Nephron progenitor cell (in vitro differentiated cells): ENCODE measurements at regions not wholly inside any gene's neighbourhood (a gene's known extent, or its start where the extent isn't known, plus 50 kb on each side); places are given as distances from the start of the nearest gene placed in this dataset.

Source experiments
- DNase-seq: peaks from one replicate; pipeline ENCODE4 v3.0.0; 2021
- H3K27ac Mint-ChIP-seq: 2 replicates; pipeline ENCODE4 v1.8.0; 2021; ENCODE audit warnings: mild to moderate bottlenecking, moderate library complexity, mixed read lengths
- H3K27me3 Mint-ChIP-seq: 2 replicates; pipeline ENCODE4 v1.8.0; 2021; ENCODE audit warnings: mild to moderate bottlenecking, low read depth, mixed read lengths; ENCODE audit not compliant: poor library complexity
- H3K36me3 Mint-ChIP-seq: 2 replicates; pipeline ENCODE4 v1.8.0; 2021; ENCODE audit warnings: low read depth, mixed read lengths
- H3K4me1 Mint-ChIP-seq: 2 replicates; pipeline ENCODE4 v1.8.0; 2021; ENCODE audit warnings: mixed read lengths
- H3K4me3 Mint-ChIP-seq: 2 replicates; pipeline ENCODE4 v1.8.0; 2021; ENCODE audit warnings: mild to moderate bottlenecking, moderate library complexity, mixed read lengths
- H3K9me3 Mint-ChIP-seq: 2 replicates; pipeline ENCODE4 v1.8.0; 2021; ENCODE audit warnings: mild to moderate bottlenecking, moderate library complexity, mixed read lengths
- TF ChIP-seq, protein P1 (sequence below): fragments of 200-600 bp; sonication (generic); IDR thresholded peaks from 2 replicates; pipeline ENCODE4 v1.5.0; 2021; ENCODE audit warnings: antibody characterized with exemption

DNA sequence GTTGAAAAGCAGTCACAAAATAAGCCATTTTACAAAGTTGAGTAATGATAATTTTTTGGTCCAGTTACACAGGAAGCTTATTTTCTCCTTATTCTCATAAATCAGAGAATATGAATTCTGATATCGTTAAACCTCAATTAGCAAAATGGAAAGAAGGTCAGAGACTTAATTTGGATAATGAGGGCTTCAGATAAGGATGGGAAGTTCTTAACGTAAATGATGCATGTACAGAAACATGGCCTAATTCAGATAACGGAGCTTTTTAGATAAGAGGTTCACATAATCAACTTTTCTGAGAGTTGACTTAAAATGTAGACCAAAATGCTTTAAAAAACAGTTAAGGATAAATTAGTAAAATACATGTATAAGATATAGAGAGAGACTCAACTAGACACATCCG lies 746.3 kb upstream of the SLC10A2 start:
- DNase-seq = no peak
- TF ChIP-seq, protein P1, sequence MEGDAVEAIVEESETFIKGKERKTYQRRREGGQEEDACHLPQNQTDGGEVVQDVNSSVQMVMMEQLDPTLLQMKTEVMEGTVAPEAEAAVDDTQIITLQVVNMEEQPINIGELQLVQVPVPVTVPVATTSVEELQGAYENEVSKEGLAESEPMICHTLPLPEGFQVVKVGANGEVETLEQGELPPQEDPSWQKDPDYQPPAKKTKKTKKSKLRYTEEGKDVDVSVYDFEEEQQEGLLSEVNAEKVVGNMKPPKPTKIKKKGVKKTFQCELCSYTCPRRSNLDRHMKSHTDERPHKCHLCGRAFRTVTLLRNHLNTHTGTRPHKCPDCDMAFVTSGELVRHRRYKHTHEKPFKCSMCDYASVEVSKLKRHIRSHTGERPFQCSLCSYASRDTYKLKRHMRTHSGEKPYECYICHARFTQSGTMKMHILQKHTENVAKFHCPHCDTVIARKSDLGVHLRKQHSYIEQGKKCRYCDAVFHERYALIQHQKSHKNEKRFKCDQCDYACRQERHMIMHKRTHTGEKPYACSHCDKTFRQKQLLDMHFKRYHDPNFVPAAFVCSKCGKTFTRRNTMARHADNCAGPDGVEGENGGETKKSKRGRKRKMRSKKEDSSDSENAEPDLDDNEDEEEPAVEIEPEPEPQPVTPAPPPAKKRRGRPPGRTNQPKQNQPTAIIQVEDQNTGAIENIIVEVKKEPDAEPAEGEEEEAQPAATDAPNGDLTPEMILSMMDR = no peak
- Mint-ChIP-seq H3K4me1 (no peaks in the 10 kb centered on the region), H3K27ac (no peak overlapping the region), H3K27me3 (peaks cover 4% of the 10 kb centered on the region), H3K36me3 (no peaks in the 10 kb centered on the region), H3K9me3 (peaks cover 9% of the 10 kb centered on the region), H3K4me3 (no peak overlapping the region)

DNA sequence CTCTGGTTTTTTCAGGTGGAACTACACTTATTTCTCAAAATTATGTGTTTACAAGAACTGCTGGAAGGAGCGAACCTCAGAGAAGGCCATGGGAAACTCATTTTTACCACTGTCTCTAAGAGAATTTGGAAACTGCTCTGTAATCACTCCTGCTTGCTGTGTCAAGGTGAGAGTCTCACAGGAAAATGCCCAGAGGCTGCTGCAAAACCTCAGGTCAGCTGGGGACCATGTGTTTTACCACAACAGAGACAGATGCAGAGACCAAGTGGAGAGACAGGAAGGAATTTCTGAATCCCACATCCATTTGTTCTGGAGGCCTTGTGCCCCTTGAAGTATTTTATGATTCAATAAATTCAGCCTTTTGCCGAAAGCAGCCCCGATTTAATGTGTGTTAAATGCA lies 743.8 kb upstream of the SLC10A2 start:
- no peak overlapping the region for H3K27ac Mint-ChIP-seq
- H3K4me1 Mint-ChIP-seq = peaks cover 4% of the 10 kb centered on the region
- TF ChIP-seq, protein P1 = no peak
- H3K9me3 Mint-ChIP-seq = peaks cover 12% of the 10 kb centered on the region
- no peak overlapping the region for H3K4me3 Mint-ChIP-seq
- no peak for DNase-seq
- H3K27me3 Mint-ChIP-seq = peaks cover 4% of the 10 kb centered on the region
- no peaks in the 10 kb centered on the region for H3K36me3 Mint-ChIP-seq

DNA sequence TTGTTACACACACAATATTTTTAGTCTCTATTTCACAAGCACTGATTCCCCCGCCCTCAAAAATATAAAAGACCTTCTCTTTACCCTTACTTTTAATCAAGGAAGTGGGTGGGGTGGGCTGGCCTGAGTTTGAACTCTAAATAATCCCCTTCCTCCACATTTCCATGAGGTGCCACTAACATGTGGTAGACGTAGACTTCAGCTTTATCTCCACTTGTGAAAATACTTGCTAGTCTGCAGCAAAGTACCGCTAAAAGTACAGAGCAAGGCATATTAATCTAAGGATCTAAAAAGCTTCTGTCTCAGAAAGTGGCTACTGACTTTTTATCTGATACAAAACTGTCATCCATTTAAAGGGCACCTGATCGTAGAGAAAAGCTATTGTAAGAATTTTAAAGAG lies 739.6 kb upstream of the SLC10A2 start:
- TF ChIP-seq, protein P1 = no peak
- Mint-ChIP-seq H3K4me1 (peaks cover 14% of the 10 kb centered on the region), H3K27me3 (peaks cover 3% of the 10 kb centered on the region), H3K9me3 (peaks cover 8% of the 10 kb centered on the region), H3K4me3 (no peak overlapping the region), H3K36me3 (no peaks in the 10 kb centered on the region), H3K27ac (no peak overlapping the region)
- DNase-seq = no peak

DNA sequence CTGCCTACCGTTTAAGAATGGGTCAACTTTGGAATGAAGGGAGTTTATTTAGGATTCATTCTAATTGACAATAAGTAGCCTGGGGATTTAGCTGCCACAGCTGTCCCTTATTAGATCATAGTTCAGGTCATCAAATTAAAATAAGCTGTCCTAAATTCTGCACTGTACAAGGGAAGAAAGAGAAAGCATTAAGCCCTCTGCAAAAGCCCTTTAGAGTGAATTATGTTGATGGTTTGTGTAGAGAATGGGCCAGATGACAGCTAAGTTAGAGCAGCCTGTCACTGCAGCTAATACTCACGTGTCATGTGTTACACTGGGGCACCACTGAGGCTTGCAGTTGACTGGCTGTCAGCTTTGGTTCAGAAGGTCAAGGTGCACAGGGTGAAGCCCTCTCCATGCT lies 737.1 kb upstream of the SLC10A2 start:
- Mint-ChIP-seq H3K36me3 (no peaks in the 10 kb centered on the region), H3K4me1 (peaks cover 14% of the 10 kb centered on the region), H3K27me3 (peaks cover 3% of the 10 kb centered on the region), H3K27ac (no peak overlapping the region), H3K9me3 (peaks cover 8% of the 10 kb centered on the region), H3K4me3 (no peak overlapping the region)
- TF ChIP-seq, protein P1 = no peak
- no peak for DNase-seq

DNA sequence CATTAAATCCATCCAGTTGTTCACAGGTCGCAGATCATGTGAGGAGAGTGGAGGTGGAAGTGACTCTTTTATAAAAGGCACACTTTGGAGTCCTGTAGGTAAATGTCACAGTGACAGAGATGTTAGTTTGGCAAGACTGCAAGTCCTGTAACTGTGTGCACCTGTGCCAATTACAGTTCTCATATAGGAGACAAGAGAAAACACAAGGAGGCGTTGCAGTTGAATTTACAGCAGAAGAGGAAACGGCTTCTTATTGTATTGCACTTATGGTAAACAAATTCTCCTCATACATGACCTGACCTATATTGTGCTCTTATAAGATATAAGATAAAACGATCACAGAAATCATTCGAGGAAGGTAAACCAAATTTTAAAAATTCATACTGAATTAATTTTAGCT lies 732.8 kb upstream of the SLC10A2 start:
- TF ChIP-seq, protein P1 = no peak
- Mint-ChIP-seq H3K4me1 (peaks cover 10% of the 10 kb centered on the region), H3K9me3 (no peaks in the 10 kb centered on the region), H3K4me3 (no peak overlapping the region), H3K27me3 (peaks cover 3% of the 10 kb centered on the region), H3K36me3 (no peaks in the 10 kb centered on the region), H3K27ac (no peak overlapping the region)
- DNase-seq = no peak

DNA sequence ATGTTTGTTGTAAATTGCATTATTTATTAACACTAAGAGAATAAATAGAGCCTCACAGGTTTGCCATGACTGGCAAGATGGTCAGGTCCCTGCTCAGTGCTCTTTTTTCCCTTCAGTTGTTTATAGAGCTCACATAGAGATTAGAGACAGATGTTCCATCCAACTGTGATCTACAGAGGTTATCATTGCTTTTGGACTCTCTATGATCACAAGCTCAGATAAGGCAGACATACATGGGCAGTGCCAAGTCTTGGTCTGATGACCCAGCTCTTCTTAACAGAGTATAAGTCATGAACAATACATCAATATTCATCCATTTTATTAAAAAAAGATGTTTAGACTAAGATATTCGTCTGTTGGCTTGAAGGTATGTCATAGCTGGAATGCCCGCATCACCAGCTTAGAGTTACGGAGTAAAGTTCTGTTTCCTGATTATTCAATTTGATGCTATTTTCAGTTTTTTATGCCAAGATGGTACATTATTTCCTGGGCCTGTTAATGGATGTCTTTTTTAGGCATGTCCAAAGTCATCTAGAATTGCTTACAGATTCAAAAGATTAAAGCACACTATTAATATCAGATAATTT lies 729.8 kb upstream of the SLC10A2 start:
- H3K4me3 Mint-ChIP-seq = no peak overlapping the region
- peaks cover 4% of the 10 kb centered on the region for H3K27me3 Mint-ChIP-seq
- no peak for DNase-seq
- TF ChIP-seq, protein P1 = no peak
- no peaks in the 10 kb centered on the region for H3K36me3 Mint-ChIP-seq
- H3K27ac Mint-ChIP-seq = no peak overlapping the region
- H3K9me3 Mint-ChIP-seq = peaks cover 10% of the 10 kb centered on the region
- H3K4me1 Mint-ChIP-seq = no peaks in the 10 kb centered on the region
